GM21423 (cell line): ENCODE measurements at regions not wholly inside any gene's neighbourhood (a gene's known extent, or its start where the extent isn't known, plus 50 kb on each side); places are given as distances from the start of the nearest gene placed in this dataset.
A peak's percentile ranks its signal among the peaks of the same experiment; 100 is the strongest.
"Not testable (repeated sequence)": the region's sequence is repeated elsewhere in the genome, so short reads cannot be mapped to it uniquely, and the experiment has no call there.

Experiments
- ATAC-seq: cut with Tn5 transposase; IDR thresholded peaks from one replicate; pipeline ENCODE4 v1.9.1; 2021; ENCODE audit warnings: mild to moderate bottlenecking, moderate library complexity; ENCODE audit not compliant: unreplicated experiment

DNA sequence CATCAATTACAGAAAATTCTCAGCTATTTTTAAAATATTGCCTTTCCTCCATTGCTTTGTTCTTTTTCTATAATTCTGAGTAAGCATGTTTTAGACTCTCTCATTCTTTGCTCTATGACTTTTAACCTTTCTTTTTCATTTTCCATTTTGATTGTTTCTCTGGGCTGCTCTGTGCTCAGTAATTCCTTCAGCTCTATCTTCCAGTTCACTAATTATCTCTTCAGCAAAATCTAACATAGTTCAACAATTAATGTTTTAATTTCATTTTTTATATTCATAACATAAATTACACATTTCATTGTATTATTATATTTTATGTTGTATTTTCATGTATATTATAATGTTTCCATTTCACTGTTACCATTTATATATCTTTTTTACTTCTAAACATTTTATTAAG lies 198.8 kb upstream of the NOX3 start:
- ATAC-seq: no peak

GRCh38 chr6:155648301-155648700 lies 192.7 kb upstream of the NOX3 start:
- ATAC-seq: no peak

- ATAC-seq: no peak
Measured at GRCh38 chr6:155647354-155647753, 191.7 kb upstream of the NOX3 start.

- ATAC-seq: no peak
Measured at GRCh38 chr6:155646443-155646842, 190.8 kb upstream of the NOX3 start.

DNA sequence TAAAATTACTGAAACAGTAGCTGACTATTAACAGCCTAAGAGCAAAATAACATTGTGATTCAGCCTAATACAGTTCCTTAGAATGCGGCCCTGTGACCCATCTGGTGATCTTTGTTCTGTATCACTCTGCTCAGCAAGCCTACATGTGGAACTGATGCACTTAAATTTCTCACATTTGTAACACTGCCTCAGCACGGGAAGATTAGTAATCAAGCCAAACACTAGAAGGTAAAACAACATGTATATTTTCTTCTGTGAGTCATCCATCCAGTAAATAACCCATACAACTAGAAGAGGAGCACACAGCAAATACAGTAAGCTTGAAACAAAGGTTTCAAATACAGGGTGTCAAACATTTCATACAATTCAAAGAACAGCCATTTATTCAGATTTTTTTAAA lies 189.7 kb upstream of the NOX3 start:
- no peak for ATAC-seq

DNA sequence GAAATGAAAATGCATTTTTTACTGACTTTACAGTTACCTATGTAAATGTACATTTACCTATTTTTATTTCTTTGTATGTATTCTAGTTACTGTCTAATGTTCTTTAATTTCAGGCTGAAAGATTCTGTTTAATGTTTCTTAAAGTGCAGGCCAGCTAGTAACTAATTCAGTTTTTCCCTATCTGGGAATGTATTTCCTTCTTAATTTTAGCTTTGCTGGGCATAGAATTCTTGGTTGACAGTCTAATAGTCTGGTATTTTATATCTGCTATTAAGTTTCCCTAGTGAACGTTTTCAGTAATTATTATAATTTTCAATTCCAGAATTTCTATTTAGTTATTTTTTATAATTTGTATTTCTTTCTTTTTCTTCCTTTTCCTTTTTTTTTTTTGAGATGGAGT lies 186.0 kb upstream of the NOX3 start:
- no peak for ATAC-seq

DNA sequence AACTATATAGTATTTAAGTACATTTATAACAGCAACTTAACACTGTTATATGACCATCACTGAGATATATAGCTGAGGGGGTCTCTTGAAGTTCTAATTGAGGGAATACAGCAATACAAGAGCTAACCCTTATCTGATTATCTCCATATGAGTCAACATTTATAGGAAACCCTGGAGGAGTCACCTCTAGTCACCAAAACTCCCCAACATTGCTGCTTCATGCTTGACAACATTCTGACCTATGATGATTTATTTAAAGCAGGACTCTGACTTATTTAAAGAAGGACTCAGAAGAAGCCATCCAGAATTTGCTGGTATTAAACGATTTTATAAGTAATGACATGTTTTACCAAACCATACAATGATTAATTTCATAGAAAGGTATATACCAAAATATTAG lies 182.6 kb upstream of the NOX3 start:
- no peak for ATAC-seq

DNA sequence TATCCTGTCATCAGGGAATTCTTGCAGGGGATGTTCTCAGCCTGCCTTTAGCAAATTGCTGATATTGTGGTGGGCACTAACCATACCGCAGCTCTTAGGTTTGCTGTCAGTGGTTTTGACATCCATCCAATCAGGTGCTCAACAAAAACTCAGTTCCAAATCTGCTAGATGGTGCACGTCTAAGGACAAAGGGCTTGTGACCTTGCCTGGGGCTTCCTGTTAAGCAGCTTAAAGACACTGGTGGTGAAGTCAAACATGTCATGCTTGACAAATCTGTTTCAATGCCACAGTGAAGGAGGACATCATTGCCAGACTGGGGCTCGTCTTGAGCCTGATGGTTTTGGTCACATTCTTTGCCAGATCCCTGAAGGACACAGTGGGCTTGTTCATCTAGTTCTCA lies 179.8 kb upstream of the NOX3 start:
- ATAC-seq: no peak

DNA sequence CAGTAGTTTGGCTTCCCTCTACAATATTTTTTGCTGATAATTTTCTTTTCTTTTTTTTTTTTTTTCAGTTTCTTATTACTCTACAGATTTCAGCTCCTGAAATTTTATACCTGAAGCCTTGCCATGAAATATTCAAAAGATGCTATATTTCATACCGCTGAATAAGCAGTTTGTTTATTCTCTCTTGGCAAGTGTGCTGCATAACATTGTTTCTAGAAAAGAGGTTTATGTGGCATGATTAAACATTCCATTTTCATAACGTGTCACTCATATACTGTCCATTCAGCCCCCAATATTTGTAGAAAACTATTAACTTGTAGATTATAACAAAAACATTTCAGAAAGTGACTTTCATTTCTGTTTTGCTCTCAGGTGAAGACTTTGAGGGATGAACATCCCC lies 174.4 kb upstream of the NOX3 start:
- ATAC-seq: no peak

DNA sequence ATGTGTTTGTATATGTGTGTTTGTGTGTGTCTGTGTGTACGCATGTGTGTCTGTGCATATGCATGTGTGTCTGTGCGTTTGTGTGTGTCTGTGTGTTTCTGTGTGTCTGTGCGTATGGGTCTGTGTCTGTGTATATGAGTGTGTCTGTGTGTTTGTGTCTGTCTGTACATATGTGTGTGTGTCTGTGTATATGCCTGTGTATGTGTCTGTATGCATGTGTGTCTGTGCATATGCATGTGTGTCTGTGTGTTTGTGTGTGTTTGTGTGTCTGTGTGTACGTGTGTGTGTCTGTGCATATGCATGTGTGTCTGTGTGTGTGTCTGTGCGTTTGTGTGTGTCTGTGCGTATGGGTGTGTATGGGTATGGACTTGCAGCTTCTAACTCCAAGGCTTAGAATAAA lies 174.0 kb upstream of the NOX3 start:
- ATAC-seq: no peak

- peak; percentile 59 for ATAC-seq
Measured at GRCh38 chr6:155628306-155628705, 172.7 kb upstream of the NOX3 start.

GRCh38 chr6:155627722-155628212 lies 172.1 kb upstream of the NOX3 start:
- ATAC-seq: not testable (repeated sequence)

GRCh38 chr6:155623450-155624178 lies 168.0 kb upstream of the NOX3 start:
- no peak for ATAC-seq

DNA sequence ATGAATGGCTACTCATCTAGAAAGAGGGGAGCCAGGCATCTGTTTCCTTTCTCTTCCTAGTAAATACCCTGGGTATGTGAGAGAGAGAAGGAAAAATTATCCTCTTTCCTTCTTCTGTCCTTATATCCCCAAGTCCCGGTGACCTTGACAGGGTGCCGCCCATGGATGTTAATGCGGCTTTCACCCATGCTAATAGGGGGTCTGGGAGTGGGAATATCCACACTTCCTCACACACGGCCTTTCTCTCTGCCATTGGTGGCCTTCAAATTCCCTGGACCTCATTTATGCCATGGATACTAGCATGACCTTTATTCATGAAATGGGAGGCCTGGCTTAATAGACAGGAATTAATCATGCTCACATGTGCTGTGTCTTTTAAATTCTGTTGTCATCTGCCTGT lies 159.0 kb upstream of the NOX3 start:
- no peak for ATAC-seq

GRCh38 chr6:155611742-155612141 lies 156.1 kb upstream of the NOX3 start:
- no peak for ATAC-seq

GRCh38 chr6:155604991-155605390 lies 149.4 kb upstream of the NOX3 start:
- no peak for ATAC-seq

GRCh38 chr6:155599561-155599960 lies 143.9 kb upstream of the NOX3 start:
- no peak for ATAC-seq

DNA sequence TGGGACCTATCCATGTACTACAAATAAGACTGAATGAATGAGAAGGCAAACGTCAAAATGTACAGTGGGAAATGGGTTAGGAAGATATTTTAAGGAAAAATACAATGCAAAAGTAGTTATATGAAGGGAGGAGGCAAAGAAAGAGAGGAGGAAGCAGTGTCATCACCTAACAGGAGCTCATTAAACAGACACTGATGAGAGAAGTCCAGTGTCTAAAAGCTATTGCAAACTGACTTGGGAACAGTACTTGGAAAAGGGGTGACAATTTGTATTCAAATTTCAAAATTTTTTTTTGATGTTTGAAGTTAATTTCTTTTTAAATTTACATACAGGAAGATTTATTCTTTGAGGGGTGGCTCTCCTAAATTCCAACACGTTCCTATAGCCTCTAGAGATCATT lies 143.5 kb upstream of the NOX3 start:
- no peak for ATAC-seq

DNA sequence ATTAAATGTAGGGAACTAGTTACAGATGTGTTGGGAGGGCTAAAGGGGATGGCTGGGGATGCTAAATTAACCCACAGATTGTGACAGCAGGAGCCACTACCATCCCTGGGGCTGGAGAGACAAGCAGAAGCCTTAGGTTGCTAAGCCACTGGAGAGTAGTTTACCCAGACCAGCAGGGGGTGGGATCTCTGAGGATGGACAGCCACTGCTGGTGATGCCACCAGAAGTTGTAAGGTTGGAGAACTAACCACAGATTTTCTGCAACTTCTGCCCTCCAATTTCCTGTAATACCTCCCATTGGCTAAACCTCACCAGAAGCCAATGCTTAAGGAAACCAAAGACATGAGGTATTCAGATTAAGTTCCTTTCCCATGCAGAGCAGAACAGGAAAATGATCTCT lies 139.6 kb upstream of the NOX3 start:
- ATAC-seq: no peak

GRCh38 chr6:155591741-155592140 lies 136.1 kb upstream of the NOX3 start:
- no peak for ATAC-seq

GRCh38 chr6:155589190-155589589 lies 133.6 kb upstream of the NOX3 start:
- ATAC-seq: no peak

- ATAC-seq: no peak
Measured at GRCh38 chr6:155587817-155588216, 132.2 kb upstream of the NOX3 start.

DNA sequence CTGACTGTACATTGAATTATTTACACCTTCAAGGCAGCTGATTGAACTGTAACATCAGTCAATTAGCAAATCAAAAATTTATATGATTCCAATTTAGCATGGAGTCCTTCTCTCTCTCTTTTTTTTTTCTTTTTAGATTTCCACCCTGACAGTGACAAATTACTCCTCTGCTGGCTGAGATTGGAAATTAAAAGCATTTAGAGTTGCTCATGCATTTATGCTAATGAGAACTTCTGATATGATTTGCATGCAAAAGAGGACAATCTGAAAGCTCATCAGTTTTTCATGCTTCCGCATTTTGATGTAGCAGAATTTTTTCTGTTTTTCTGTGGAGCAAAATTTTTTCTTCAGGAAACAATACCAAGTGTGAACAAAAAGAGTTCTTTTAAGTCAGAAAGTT lies 130.5 kb upstream of the NOX3 start:
- no peak for ATAC-seq
